ENCODE measurements at regions not wholly inside any gene's neighbourhood (a gene's known extent, or its start where the extent isn't known, plus 50 kb on each side); places are given as distances from the start of the nearest gene placed in this dataset.

- in situ Hi-C loops (cut with MboI; ENCODE audit: low sequenced_read_pairs, unreplicated experiment) = no loop called here
- TF ChIP-seq CTCF (IDR thresholded peaks at IDR 0.05; ENCODE audit: borderline replicate concordance, control extremely low read depth, extremely low read depth, insufficient read depth, missing control alignments) = no peak
- DNase-seq (ENCODE audit: low spot score) = no peak
Measured at GRCh38 chr11:69562816-69563215, 78.1 kb upstream of the CCND1 start.

GRCh38 chr11:69563306-69563705, 77.7 kb upstream of the CCND1 start:
- no peak for DNase-seq (ENCODE audit: low spot score)
- in situ Hi-C loops (cut with MboI; ENCODE audit: low sequenced_read_pairs, unreplicated experiment) = no loop called here
- TF ChIP-seq CTCF (IDR thresholded peaks at IDR 0.05; ENCODE audit: borderline replicate concordance, control extremely low read depth, extremely low read depth, insufficient read depth, missing control alignments) = no peak

- DNase-seq (ENCODE audit: low spot score) = no peak
- TF ChIP-seq CTCF (IDR thresholded peaks at IDR 0.05; ENCODE audit: borderline replicate concordance, control extremely low read depth, extremely low read depth, insufficient read depth, missing control alignments) = no peak
- in situ Hi-C loops (cut with MboI; ENCODE audit: low sequenced_read_pairs, unreplicated experiment) = no loop called here
Measured at GRCh38 chr11:69563946-69564775, 76.8 kb upstream of the CCND1 start.

GRCh38 chr11:69566001-69566400, 75.0 kb upstream of the CCND1 start:
- no peak for TF ChIP-seq CTCF (IDR thresholded peaks at IDR 0.05; ENCODE audit: borderline replicate concordance, control extremely low read depth, extremely low read depth, insufficient read depth, missing control alignments)
- no peak for DNase-seq (ENCODE audit: low spot score)
- in situ Hi-C loops (cut with MboI; ENCODE audit: low sequenced_read_pairs, unreplicated experiment) = no loop called here

GRCh38 chr11:69567951-69568808, 72.8 kb upstream of the CCND1 start:
- in situ Hi-C loops (cut with MboI; ENCODE audit: low sequenced_read_pairs, unreplicated experiment) = no loop called here
- no peak for TF ChIP-seq CTCF (IDR thresholded peaks at IDR 0.05; ENCODE audit: borderline replicate concordance, control extremely low read depth, extremely low read depth, insufficient read depth, missing control alignments)
- DNase-seq (ENCODE audit: low spot score) = no peak

- DNase-seq (ENCODE audit: low spot score) = no peak
- TF ChIP-seq CTCF (IDR thresholded peaks at IDR 0.05; ENCODE audit: borderline replicate concordance, control extremely low read depth, extremely low read depth, insufficient read depth, missing control alignments) = no peak
- in situ Hi-C loops (cut with MboI; ENCODE audit: low sequenced_read_pairs, unreplicated experiment) = no loop called here
Measured at GRCh38 chr11:69568809-69569097, 72.2 kb upstream of the CCND1 start.

Measured in GM13976 (cell line).